SK-N-MC (cell line): ENCODE measurements at regions not wholly inside any gene's neighbourhood (a gene's known extent, or its start where the extent isn't known, plus 50 kb on each side); places are given as distances from the start of the nearest gene placed in this dataset.

ENCODE experiments used
- EZH2 ChIP-seq: fragments of 200-600 bp; sonication (generic); IDR thresholded peaks from one replicate; pipeline ENCODE4 v1.6.1; 2017; ENCODE audit warnings: antibody characterized with exemption
- POLR2AphosphoS5 ChIP-seq: IDR thresholded peaks from 2 replicates; pipeline ENCODE4 v1.6.1; 2012; ENCODE audit warnings: mild to moderate bottlenecking, low read depth, low read length, borderline replicate concordance

DNA sequence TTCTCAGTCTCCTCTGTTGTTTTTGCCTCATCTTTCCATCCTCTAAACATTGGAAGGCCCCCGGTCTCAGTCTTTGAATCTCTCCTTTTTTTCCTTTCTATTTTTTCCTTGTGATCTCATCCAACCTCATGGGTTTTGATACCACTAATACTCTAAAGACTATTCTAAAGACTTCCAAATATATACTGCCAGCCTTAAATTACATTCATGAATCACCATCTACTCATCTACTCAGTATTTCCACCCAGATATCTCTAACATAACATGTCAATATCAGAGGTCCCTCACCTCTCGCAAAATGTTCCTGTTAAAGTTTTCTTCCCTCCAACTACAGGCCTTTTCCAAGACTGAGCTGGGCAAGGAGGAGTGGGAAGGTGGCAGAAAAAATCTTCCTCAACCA, 282.5 kb upstream of the TTC14 start:
- no peak for TF ChIP-seq EZH2
- no peak for TF ChIP-seq POLR2AphosphoS5
